ENCODE measurements at regions not wholly inside any gene's neighbourhood (a gene's known extent, or its start where the extent isn't known, plus 50 kb on each side); places are given as distances from the start of the nearest gene placed in this dataset.

DNA sequence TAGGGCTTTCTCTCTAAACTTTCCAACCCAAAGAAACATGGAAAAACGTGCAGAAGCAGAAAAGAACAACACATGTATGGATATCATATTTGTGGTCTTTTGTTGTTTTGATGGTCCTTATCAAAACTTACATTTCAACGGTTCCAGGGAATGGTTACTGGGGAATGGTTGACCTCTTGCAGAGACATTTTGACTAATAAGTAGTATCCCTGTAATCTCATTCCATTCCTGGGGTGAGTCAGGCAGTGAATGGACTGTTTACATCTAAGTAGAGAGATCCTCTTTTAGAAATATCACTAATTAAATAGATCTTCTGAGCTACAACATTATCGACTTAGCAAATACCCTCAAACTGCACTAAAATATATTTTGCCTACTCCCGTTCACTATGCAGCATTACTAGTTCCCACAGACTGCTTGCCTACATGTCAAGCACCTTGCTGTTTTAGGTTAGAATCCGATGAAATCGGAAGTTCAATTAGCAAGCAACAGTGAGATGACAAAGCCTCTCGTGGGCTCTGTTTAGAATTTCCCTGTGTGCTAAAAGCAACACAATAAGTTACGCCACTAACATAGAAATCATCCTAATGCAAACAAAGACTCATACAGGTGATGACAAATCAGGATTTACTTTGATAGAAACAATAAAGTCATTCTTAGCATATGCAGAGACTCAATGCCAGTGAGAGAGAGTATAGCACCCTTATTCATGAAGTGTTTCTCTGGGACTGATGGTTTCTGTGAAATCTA is 797.7 kb upstream of the ARGLU1 start:
- DNase-seq = no peak

GRCh38 chr13:107364658-107365057 is 796.7 kb upstream of the ARGLU1 start:
- no peak for DNase-seq

GRCh38 chr13:107361666-107362065 is 793.7 kb upstream of the ARGLU1 start:
- no peak for DNase-seq

DNA sequence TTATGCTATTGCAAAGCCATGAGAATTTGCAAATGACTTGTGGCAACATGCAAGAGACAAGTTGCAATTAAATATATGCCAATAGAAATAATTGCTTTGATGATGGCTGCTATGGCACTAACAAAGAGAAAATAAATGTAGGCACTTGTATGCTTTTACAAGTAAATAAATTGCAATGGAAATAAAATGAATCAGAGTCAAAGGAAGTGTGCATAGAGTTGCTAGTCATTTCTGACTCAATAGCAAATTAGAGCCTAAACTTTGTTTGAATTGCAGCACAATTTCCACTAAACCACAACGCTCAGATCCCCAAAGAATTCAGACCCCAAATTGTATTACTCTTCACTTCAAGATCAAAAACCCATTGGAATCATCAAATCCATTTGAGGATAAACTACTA is 792.1 kb upstream of the ARGLU1 start:
- no peak for DNase-seq

GRCh38 chr13:107358866-107359265 is 790.9 kb upstream of the ARGLU1 start:
- no peak for DNase-seq

DNA sequence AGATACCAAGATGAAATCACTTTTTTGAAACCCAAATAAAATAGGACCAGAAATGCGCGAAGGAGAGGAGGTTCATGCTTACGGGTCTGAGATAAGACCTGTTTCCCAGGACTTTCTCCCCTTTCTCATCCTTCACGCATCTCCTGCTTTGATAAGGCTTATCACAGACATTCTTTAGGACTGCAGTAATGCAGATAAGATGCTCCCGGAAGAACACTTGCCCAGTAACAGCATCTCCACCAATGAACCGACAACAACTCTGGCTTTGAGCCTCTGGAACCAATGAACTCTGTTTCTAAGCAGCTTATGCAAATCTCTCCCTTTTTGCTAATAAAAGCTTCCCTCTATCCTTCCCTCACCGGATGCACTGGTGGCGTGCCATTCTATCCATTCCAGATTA is 783.4 kb upstream of the ARGLU1 start:
- no peak for DNase-seq

DNA sequence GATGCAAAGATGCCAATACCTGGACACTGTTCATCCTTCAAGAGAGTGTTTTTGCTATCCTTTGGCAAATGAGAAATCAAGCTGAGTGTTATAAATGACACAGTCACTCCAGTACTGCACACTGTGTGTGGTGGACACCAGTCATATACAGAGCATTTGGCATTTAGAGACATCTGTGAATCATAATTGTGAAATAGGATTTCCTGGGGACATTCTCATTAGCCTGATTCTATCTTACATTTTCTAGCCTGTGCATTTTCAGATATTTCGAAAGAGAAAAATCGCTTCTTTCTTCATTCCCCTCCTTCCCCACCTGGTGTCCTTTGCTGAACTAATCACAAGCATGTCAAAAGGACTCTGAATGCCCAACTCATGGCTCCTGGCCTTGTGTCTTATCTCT is 781.0 kb upstream of the ARGLU1 start:
- DNase-seq = no peak

DNA sequence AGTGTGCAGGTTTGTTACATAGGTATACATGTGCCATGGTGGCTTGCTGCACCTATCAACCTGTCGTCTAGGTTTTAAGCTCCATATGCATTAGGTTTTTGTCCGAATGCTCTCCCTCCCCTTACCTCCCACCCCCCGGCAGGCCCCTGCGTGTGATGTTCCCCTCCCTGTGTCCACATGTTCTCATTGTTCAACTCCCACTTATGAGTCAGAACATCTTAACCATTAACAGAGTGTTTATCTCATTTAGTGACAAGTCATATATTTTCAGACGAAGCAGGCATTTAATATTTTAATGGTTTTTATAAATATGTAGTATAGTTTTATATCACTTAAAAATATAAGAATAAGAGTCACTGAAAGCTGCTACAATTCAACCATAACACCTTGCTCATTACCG is 780.5 kb upstream of the ARGLU1 start:
- no peak for DNase-seq

GRCh38 chr13:107347641-107348369 is 779.9 kb upstream of the ARGLU1 start:
- no peak for DNase-seq

- DNase-seq = no peak
These were observed 774.8 kb upstream of the ARGLU1 start for GRCh38 chr13:107342747-107343146.

DNA sequence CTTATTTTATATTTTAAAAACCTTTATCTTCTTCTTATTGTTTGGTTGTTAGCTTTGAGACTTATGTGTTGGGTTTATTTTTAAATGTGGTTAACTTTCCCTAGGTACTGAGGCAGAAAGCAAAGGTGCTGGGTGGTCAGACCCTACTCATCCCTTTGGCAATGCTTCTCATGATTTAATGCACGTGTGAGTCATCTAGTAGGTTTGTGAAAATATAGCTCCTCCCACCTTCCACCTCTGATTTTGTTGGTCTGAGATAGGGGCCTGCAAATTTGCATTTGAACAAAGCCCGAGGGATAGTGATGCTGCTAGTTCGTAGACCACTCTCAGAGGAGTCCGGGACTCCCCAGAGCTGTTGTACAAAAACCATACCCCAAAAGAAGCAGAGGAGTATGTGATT is 771.3 kb upstream of the ARGLU1 start:
- DNase-seq = no peak

DNA sequence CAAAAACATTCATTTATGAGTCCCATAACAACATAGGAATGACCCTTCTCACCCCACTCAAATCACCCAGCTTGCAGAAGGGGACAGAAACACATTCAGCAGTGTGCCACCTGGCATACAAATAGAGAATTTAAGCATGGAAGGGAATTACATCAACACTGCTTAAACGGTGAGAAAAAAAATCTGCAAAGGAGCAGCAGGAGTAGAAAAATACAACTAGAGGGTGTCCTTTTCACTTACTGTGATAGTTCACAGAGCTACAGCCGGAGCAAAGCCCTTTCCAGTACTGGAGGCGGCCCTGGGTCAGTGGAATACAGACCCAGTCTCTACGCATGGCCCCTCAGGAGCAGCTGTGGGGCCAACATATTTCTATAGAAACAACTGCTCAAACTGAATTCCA is 764.3 kb upstream of the ARGLU1 start:
- DNase-seq = no peak

- no peak for DNase-seq
These were observed 763.4 kb upstream of the ARGLU1 start for GRCh38 chr13:107331359-107331758.

DNA sequence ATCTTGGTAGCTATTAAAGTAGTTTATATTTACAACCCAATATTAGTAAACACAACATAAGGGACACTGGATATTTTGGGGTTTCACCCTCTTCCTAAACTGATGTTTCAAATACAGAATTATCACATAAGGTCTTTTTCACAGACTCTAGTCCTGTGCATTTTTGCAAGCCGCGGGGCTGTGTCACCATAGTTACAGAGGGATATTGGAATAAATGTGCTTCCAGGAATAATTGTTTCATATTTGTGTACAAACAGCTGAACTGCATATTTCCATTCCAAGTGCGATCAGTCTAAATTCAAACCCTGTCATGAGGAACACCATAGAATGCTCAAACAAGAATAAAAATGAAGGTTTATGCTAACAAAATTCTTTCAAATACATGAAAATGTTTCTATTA is 762.5 kb upstream of the ARGLU1 start:
- DNase-seq = no peak

DNA sequence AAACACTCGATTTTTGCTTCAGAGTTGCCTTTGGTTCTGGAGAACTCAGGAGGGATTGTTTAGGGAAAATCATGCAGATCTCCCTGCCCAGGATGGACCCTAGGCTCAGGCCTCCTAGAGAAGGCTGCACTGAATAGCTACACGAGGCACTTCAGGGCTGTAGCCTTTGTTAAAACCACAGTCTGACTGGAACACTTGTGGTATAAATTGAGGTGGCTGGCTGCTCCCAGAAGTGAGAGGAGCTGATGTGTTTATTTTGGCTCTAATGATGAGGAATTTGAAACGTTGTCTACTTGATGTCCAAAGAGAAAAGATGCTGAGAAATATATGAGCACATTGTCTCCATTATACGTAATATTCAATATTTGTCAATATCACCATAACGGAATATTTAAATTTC is 762.1 kb upstream of the ARGLU1 start:
- no peak for DNase-seq

DNA sequence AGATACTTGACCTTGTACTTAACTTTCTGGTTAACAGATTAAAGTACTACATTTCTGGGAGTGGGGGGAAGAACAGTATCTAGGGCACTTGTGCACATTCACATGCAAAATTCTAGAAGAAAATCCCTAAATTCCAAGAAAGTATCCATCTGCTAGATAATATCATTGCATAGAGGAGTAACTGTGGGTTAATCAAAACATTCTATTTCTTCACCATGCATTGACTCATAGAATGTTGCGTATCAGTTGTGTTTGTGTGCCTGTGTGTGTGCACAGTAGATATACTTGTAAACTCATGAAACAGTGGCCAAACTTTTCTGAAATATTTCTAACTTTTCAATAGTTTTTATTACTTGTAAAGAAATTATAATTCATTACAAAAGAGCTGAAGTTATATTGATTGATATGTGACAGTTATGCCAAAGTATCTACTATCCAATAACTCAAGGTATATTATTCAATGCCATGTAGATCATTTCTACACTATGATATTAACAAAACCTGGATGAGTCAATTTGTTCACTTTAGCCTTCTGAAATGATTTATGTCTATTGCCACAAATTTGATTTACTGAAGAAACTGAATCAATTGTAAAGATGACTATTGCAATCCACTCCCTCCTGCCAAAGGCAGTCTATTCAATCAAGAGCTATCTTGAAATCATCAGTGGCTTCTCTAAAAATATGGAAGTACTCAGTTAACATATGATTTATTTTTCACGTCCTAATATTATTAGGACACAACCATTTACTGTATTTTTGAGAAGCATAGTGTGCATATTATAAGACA is 756.7 kb upstream of the ARGLU1 start:
- no peak for DNase-seq

DNA sequence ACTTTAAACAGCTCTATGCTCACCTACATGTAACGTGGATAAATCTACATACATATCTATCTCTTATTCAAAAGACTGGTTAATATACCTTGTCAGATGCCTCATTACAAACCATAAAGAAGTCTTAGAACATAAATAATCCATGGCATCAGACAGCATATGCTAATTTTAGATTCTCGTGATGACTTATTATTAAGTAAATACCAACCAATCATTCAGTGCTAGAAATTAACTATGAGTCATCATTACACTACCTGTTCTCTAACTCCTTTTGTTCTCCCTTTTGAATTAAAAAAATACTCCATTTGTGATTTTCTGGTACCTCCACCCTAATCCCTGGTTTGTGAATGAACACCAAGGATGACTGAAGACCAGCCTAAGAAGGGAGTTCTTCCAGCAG is 754.3 kb upstream of the ARGLU1 start:
- no peak for DNase-seq

DNA sequence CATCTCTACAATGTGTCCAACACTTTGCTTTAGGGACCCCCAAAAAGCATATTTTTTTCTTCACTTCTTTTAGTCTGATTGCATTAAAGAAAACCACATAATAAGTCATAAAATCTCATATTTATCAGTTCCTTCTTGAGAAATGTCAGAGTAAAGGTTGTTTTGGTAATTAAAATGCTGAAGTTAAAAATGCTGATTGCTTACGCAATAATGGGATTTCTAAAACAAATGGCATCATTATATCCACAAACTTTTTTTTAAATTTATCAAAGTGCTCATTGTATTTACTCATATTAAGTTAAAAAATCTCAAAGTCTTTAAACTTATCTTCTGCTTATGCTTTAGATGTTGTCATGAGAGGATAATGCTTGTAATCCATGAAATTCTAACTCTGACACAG is 737.2 kb upstream of the ARGLU1 start:
- DNase-seq = no peak

- DNase-seq = no peak
These were observed 733.9 kb upstream of the ARGLU1 start for GRCh38 chr13:107301724-107302374.

- no peak for DNase-seq
These were observed 731.8 kb upstream of the ARGLU1 start for GRCh38 chr13:107299717-107300116.

- DNase-seq = no peak
These were observed 728.9 kb upstream of the ARGLU1 start for GRCh38 chr13:107296804-107297203.

- DNase-seq = no peak
These were observed 727.6 kb upstream of the ARGLU1 start for GRCh38 chr13:107295416-107296140.

- DNase-seq = no peak
These were observed 726.0 kb upstream of the ARGLU1 start for GRCh38 chr13:107293924-107294323.

All from left hindlimb (tissue), 1 donor.